Naive thymus-derived CD4-positive, alpha-beta T cell (primary cell): ENCODE measurements at regions not wholly inside any gene's neighbourhood (a gene's known extent, or its start where the extent isn't known, plus 50 kb on each side); places are given as distances from the start of the nearest gene placed in this dataset.

Experiments
- ATAC-seq: fragments of 150-1000 bp; cut with Tn5 transposase; 2 replicates; pipeline ENCODE4 v1.10.0; 2021; ENCODE audit warnings: mild to moderate bottlenecking, moderate library complexity
- CTCF ChIA-PET: fragments of 350-600 bp; sonication (Branson Sonifier 250); formaldehyde crosslinking; loops from one replicate; lab custom pipeline; 2021; ENCODE audit warnings: antibody characterized with exemption; lab: Charles Lee
- POLR2A ChIA-PET: fragments of 350-600 bp; sonication (Branson Sonifier 250); formaldehyde crosslinking; loops from one replicate; lab custom pipeline; 2021; ENCODE audit warnings: antibody characterized with exemption, inconsistent platforms; lab: Charles Lee
- DNase-seq, 9 donors: peaks; one replicate each; pipeline versions ENCODE4 v3.0.0 to v3.0.0-alpha.2; 2020 to 2022; ENCODE audit warnings: mixed read lengths in 1 of 9
- H3K27ac ChIP-seq: one replicate; pipeline ENCODE4 v1.7.0; 2013; ENCODE audit warnings: mild to moderate bottlenecking, low read depth, low read length, moderate library complexity
- H3K27me3 ChIP-seq, 2 donors: one replicate each; pipeline ENCODE4 v1.7.0; 2013; ENCODE audit warnings: low read length in 2 of 2, mild to moderate bottlenecking in 2 of 2, moderate library complexity in 2 of 2; ENCODE audit not compliant: control insufficient read depth in 2 of 2, insufficient read depth in 2 of 2
- H3K36me3 ChIP-seq, 3 experiments: 1 replicate in 2 of 3; 2 replicates in 1 of 3; pipeline ENCODE4 v1.7.0; 2013; ENCODE audit warnings: low read length in 3 of 3, mild to moderate bottlenecking in 3 of 3, moderate library complexity in 1 of 3; ENCODE audit not compliant: insufficient read depth in 3 of 3, control insufficient read depth in 2 of 3
- H3K4me1 ChIP-seq, 2 donors: one replicate each; pipeline ENCODE4 v1.7.0; 2013; ENCODE audit warnings: low read length in 2 of 2, mild to moderate bottlenecking in 2 of 2, moderate library complexity in 1 of 2; ENCODE audit not compliant: control insufficient read depth in 2 of 2, insufficient read depth in 2 of 2
- H3K4me3 ChIP-seq: 2 replicates; pipeline ENCODE4 v1.7.0; 2013; ENCODE audit warnings: mild to moderate bottlenecking, low read length
- H3K9me3 ChIP-seq, 3 experiments: 1 replicate in 2 of 3; 2 replicates in 1 of 3; pipeline ENCODE4 v1.7.0; 2013; ENCODE audit warnings: low read length in 3 of 3; ENCODE audit not compliant: control insufficient read depth in 2 of 3
- H3K27ac Mint-ChIP-seq, 9 donors: one replicate each; pipeline ENCODE4 v1.8.0; 2020 to 2022; ENCODE audit warnings: mixed read lengths in 9 of 9, mild to moderate bottlenecking in 8 of 9, moderate library complexity in 5 of 9, inconsistent platforms in 2 of 9
- H3K27me3 Mint-ChIP-seq, 5 donors: one replicate each; pipeline ENCODE4 v1.8.0; 2021 to 2022; ENCODE audit warnings: mixed read lengths in 5 of 5, mild to moderate bottlenecking in 1 of 5
- H3K36me3 Mint-ChIP-seq, 5 donors: one replicate each; pipeline ENCODE4 v1.8.0; 2020 to 2022; ENCODE audit warnings: mixed read lengths in 5 of 5, mild to moderate bottlenecking in 3 of 5, inconsistent platforms in 1 of 5
- H3K4me1 Mint-ChIP-seq, 7 donors: one replicate each; pipeline ENCODE4 v1.8.0; 2020 to 2022; ENCODE audit warnings: mixed read lengths in 7 of 7, mild to moderate bottlenecking in 3 of 7, inconsistent platforms in 1 of 7
- H3K4me3 Mint-ChIP-seq, 10 donors: one replicate each; pipeline ENCODE4 v1.8.0; 2020 to 2022; ENCODE audit warnings: mild to moderate bottlenecking in 10 of 10, mixed read lengths in 10 of 10, moderate library complexity in 6 of 10, inconsistent platforms in 2 of 10
- H3K9me3 Mint-ChIP-seq, 11 donors: one replicate each; pipeline ENCODE4 v1.8.0; 2020 to 2022; ENCODE audit warnings: mixed read lengths in 11 of 11, mild to moderate bottlenecking in 4 of 11, inconsistent platforms in 1 of 11, moderate library complexity in 1 of 11
- intact Hi-C, 2 donors: fragments of 100-400 bp; cut with micrococcal nuclease; formaldehyde crosslinking; loops; one replicate each; pipeline ENCODE4 v1.15.1; 2023

GRCh38 chr3:68006646-68007045, 352.2 kb upstream of the SUCLG2 start:
- peaks cover 0 to 54% (median 19%) of the 10 kb centered on the region in 5 donors for H3K27me3 Mint-ChIP-seq
- no peaks in the 10 kb centered on the region for H3K9me3 ChIP-seq
- ChIA-PET CTCF (no interaction called here), POLR2A (interaction anchor here (1.0 kb wide), 1 partner anchor 12 kb away, joined by 5 read pairs; no protein-coding TSS in a partner anchor)
- ATAC-seq (no peak), DNase-seq (no peak)
- H3K9me3 Mint-ChIP-seq: peaks cover 0 to 2% (median 1%) of the 10 kb centered on the region in 11 donors
- H3K27ac Mint-ChIP-seq: peak overlapping the region in 4 of 9 donors; percentile 45 to 77 (median 60)
- peaks cover 0 to 10% of the 10 kb centered on the region in 2 donors for H3K4me1 ChIP-seq
- H3K27me3 ChIP-seq: no peaks in the 10 kb centered on the region
- no peaks in the 10 kb centered on the region for H3K36me3 ChIP-seq
- intact Hi-C loops: loop anchor here in 1 of 2 donors (1.0 to 5.0 kb wide), 2 partner anchors 250 to 624 kb away; no protein-coding TSS in a partner anchor
- H3K4me3 Mint-ChIP-seq: peak overlapping the region in 9 of 10 donors; percentile 68 to 98 (median 87)
- H3K27ac ChIP-seq: no peak overlapping the region
- H3K4me3 ChIP-seq: peak overlapping the region; percentile 62
- peaks cover 5 to 37% (median 27%) of the 10 kb centered on the region in 7 donors for H3K4me1 Mint-ChIP-seq
- peaks cover 0 to 1% (median 0%) of the 10 kb centered on the region in 5 donors for H3K36me3 Mint-ChIP-seq

- no peaks in the 10 kb centered on the region for H3K27me3 ChIP-seq
- Mint-ChIP-seq H3K9me3 (peaks cover 0 to 15% (median 5%) of the 10 kb centered on the region in 11 donors), H3K27ac (no peak overlapping the region), H3K4me1 (peaks cover 5 to 36% (median 27%) of the 10 kb centered on the region in 7 donors), H3K27me3 (peaks cover 5 to 46% (median 27%) of the 10 kb centered on the region in 5 donors), H3K36me3 (peaks cover 0 to 6% (median 0%) of the 10 kb centered on the region in 5 donors), H3K4me3 (no peak overlapping the region)
- ChIA-PET POLR2A (no interaction called here), CTCF (no interaction called here)
- intact Hi-C loops: no loop called here
- ATAC-seq (no peak), DNase-seq (no peak)
- no peak overlapping the region for H3K27ac ChIP-seq
- H3K36me3 ChIP-seq: no peaks in the 10 kb centered on the region
- no peaks in the 10 kb centered on the region for H3K9me3 ChIP-seq
- peaks cover 0 to 10% of the 10 kb centered on the region in 2 donors for H3K4me1 ChIP-seq
- H3K4me3 ChIP-seq: no peak overlapping the region
Observed at GRCh38 chr3:68004091-68004490, 349.7 kb upstream of the SUCLG2 start.

- DNase-seq (no peak), ATAC-seq (no peak)
- intact Hi-C loops: no loop called here
- no peaks in the 10 kb centered on the region for H3K36me3 ChIP-seq
- Mint-ChIP-seq H3K27me3 (peaks cover 3 to 13% (median 12%) of the 10 kb centered on the region in 5 donors), H3K9me3 (peaks cover 0 to 15% (median 5%) of the 10 kb centered on the region in 11 donors), H3K4me1 (no peaks in the 10 kb centered on the region), H3K36me3 (peaks cover 0 to 6% (median 0%) of the 10 kb centered on the region in 5 donors), H3K4me3 (no peak overlapping the region), H3K27ac (no peak overlapping the region)
- H3K4me3 ChIP-seq: no peak overlapping the region
- no peaks in the 10 kb centered on the region for H3K4me1 ChIP-seq
- no peaks in the 10 kb centered on the region for H3K9me3 ChIP-seq
- POLR2A ChIA-PET: no interaction called here
- CTCF ChIA-PET: interaction anchor here (0.6 kb wide), 1 partner anchor 895 kb away, joined by 4 read pairs; no protein-coding TSS in a partner anchor
- H3K27ac ChIP-seq: no peak overlapping the region
- H3K27me3 ChIP-seq: no peaks in the 10 kb centered on the region
Observed at GRCh38 chr3:67998281-67998680, 343.9 kb upstream of the SUCLG2 start.

- Histone ChIP-seq H3K4me1 (no peaks in the 10 kb centered on the region), H3K27ac (no peak overlapping the region), H3K36me3 (no peaks in the 10 kb centered on the region), H3K4me3 (no peak overlapping the region), H3K27me3 (no peaks in the 10 kb centered on the region), H3K9me3 (no peaks in the 10 kb centered on the region)
- ATAC-seq: no peak
- Mint-ChIP-seq H3K4me1 (peaks cover 0 to 8% (median 6%) of the 10 kb centered on the region in 7 donors), H3K4me3 (no peak overlapping the region), H3K27ac (no peak overlapping the region), H3K9me3 (peaks cover 0 to 1% (median 0%) of the 10 kb centered on the region in 11 donors), H3K36me3 (peaks cover 0 to under 1% (median 0%) of the 10 kb centered on the region in 5 donors), H3K27me3 (peaks cover 0 to 7% (median 0%) of the 10 kb centered on the region in 5 donors)
- intact Hi-C loops: no loop called here
- no peak for DNase-seq
- POLR2A ChIA-PET: interaction anchor here (0.6 kb wide), 1 partner anchor 457 kb away, joined by 3 read pairs; no protein-coding TSS in a partner anchor
- CTCF ChIA-PET: no interaction called here
Observed at GRCh38 chr3:67995206-67995605, 340.8 kb upstream of the SUCLG2 start.

- no peaks in the 10 kb centered on the region for H3K36me3 Mint-ChIP-seq
- intact Hi-C loops: no loop called here
Observed at GRCh38 chr3:67986706-67987105, 332.3 kb upstream of the SUCLG2 start.

GRCh38 chr3:67983166-67983565, 328.8 kb upstream of the SUCLG2 start:
- Histone ChIP-seq H3K4me1 (no peaks in the 10 kb centered on the region), H3K9me3 (no peaks in the 10 kb centered on the region), H3K4me3 (no peak overlapping the region), H3K27me3 (no peaks in the 10 kb centered on the region), H3K36me3 (no peaks in the 10 kb centered on the region), H3K27ac (no peak overlapping the region)
- DNase-seq (no peak), ATAC-seq (no peak)
- Mint-ChIP-seq H3K36me3 (no peaks in the 10 kb centered on the region), H3K4me3 (no peak overlapping the region), H3K27ac (no peak overlapping the region), H3K27me3 (peaks cover 0 to 3% (median 0%) of the 10 kb centered on the region in 5 donors), H3K9me3 (peaks cover 0 to 2% (median 0%) of the 10 kb centered on the region in 11 donors), H3K4me1 (no peaks in the 10 kb centered on the region)
- ChIA-PET POLR2A (no interaction called here), CTCF (no interaction called here)
- intact Hi-C loops: no loop called here

More at GRCh38 chr3:67986706-67987105, 332.3 kb upstream of the SUCLG2 start:
- Histone ChIP-seq H3K4me1 (no peaks in the 10 kb centered on the region), H3K36me3 (no peaks in the 10 kb centered on the region), H3K27ac (no peak overlapping the region), H3K9me3 (no peaks in the 10 kb centered on the region), H3K4me3 (no peak overlapping the region), H3K27me3 (no peaks in the 10 kb centered on the region)
- no peak for ATAC-seq
- DNase-seq: no peak
- no peak overlapping the region for H3K27ac Mint-ChIP-seq
- H3K4me3 Mint-ChIP-seq: no peak overlapping the region
- ChIA-PET POLR2A (no interaction called here), CTCF (no interaction called here)
- peaks cover 0 to 9% (median 6%) of the 10 kb centered on the region in 7 donors for H3K4me1 Mint-ChIP-seq
- H3K9me3 Mint-ChIP-seq: peaks cover 0 to 4% (median 0%) of the 10 kb centered on the region in 11 donors
- H3K27me3 Mint-ChIP-seq: peaks cover 0 to 3% (median 0%) of the 10 kb centered on the region in 5 donors

- intact Hi-C loops: no loop called here
- Histone ChIP-seq H3K27ac (no peak overlapping the region), H3K4me3 (no peak overlapping the region), H3K36me3 (no peaks in the 10 kb centered on the region), H3K27me3 (no peaks in the 10 kb centered on the region), H3K9me3 (no peaks in the 10 kb centered on the region), H3K4me1 (no peaks in the 10 kb centered on the region)
- Mint-ChIP-seq H3K4me1 (no peaks in the 10 kb centered on the region), H3K36me3 (no peaks in the 10 kb centered on the region), H3K9me3 (peaks cover 0 to 1% (median 0%) of the 10 kb centered on the region in 11 donors), H3K27ac (no peak overlapping the region), H3K4me3 (no peak overlapping the region), H3K27me3 (no peaks in the 10 kb centered on the region)
- ATAC-seq: no peak
- DNase-seq: no peak
- POLR2A ChIA-PET: no interaction called here
- CTCF ChIA-PET: no interaction called here
Observed at GRCh38 chr3:67981077-67981476, 326.7 kb upstream of the SUCLG2 start.
